IMR-90 (cell line): ENCODE measurements at regions not wholly inside any gene's neighbourhood (a gene's known extent, or its start where the extent isn't known, plus 50 kb on each side); places are given as distances from the start of the nearest gene placed in this dataset.
A peak's percentile ranks its signal among the peaks of the same experiment; 100 is the strongest.

Experiments
- ATAC-seq: fragments of 200-7000 bp; cut with Tn5 transposase; 2 replicates; pipeline ENCODE4 v1.9.1; 2020; ENCODE audit warnings: low read depth, mild to moderate bottlenecking, moderate library complexity
- BruUV-seq: library from RNA; stranded (reverse); fragments of 400-500 nt; replicated peaks from 2 replicates; lab custom pipeline; 2021; lab: Mats Ljungman, UMichigan
- CTCF ChIA-PET: fragments of 300-600 bp; formaldehyde crosslinking; extraction: SDS; loops from one replicate; lab custom pipeline; 2021; ENCODE audit warnings: antibody characterized with exemption; lab: Yijun Ruan, JAX
- POLR2A ChIA-PET: fragments of 300-600 bp; sonication (Branson Sonifier 250); formaldehyde crosslinking; loops from one replicate; lab custom pipeline; 2022; ENCODE audit warnings: antibody characterized with exemption; ENCODE audit not compliant: unreplicated experiment; lab: Charles Lee
- DNase-seq: peaks from one replicate; pipeline ENCODE4 v3.0.0; 2013
- H2AFZ ChIP-seq: replicated peaks from 2 replicates; pipeline ENCODE3; 2013; ENCODE audit warnings: low read length, mild to moderate bottlenecking; ENCODE audit not compliant: poor library complexity
- H2AK5ac ChIP-seq: 2 replicates; pipeline ENCODE4 v1.6.1; 2013; ENCODE audit warnings: low read depth, low read length, inconsistent platforms
- H2AK9ac ChIP-seq: replicated peaks from 2 replicates; pipeline ENCODE3; 2013; ENCODE audit warnings: mild to moderate bottlenecking, low read depth, low read length, moderate library complexity; ENCODE audit not compliant: poor library complexity
- H2BK120ac ChIP-seq: 2 replicates; pipeline ENCODE4 v1.6.1; 2013; ENCODE audit warnings: low read depth, low read length, inconsistent platforms
- H2BK15ac ChIP-seq: 3 replicates; pipeline ENCODE4 v1.6.1; 2013; ENCODE audit warnings: low read depth, low read length, inconsistent platforms
- H2BK20ac ChIP-seq: 2 replicates; pipeline ENCODE4 v1.6.1; 2013; ENCODE audit warnings: low read depth, mild to moderate bottlenecking, inconsistent platforms, low read length, moderate library complexity
- H2BK5ac ChIP-seq: 2 replicates; pipeline ENCODE4 v1.6.1; 2013; ENCODE audit warnings: mild to moderate bottlenecking, low read depth, low read length, inconsistent platforms; ENCODE audit not compliant: poor library complexity, severe bottlenecking
- H3K14ac ChIP-seq: replicated peaks from 2 replicates; pipeline ENCODE4 v1.6.1; 2013; ENCODE audit warnings: low read depth, low read length, inconsistent platforms
- H3K18ac ChIP-seq: 2 replicates; pipeline ENCODE4 v1.6.1; 2013; ENCODE audit warnings: low read depth, low read length, control low read depth
- H3K23ac ChIP-seq: 2 replicates; pipeline ENCODE4 v1.6.1; 2013; ENCODE audit warnings: low read depth, low read length, inconsistent platforms
- H3K27ac ChIP-seq: 2 replicates; pipeline ENCODE4 v1.5.1; 2013; ENCODE audit warnings: mild to moderate bottlenecking, control low read depth, low read length; ENCODE audit not compliant: insufficient read depth
- H3K27me3 ChIP-seq: 2 replicates; pipeline ENCODE4 v1.6.1; 2013; ENCODE audit warnings: low read length; ENCODE audit not compliant: control insufficient read depth, insufficient read depth
- H3K36me3 ChIP-seq: 2 replicates; pipeline ENCODE4 v1.6.1; 2013; ENCODE audit warnings: low read length, mixed read lengths; ENCODE audit not compliant: control insufficient read depth, insufficient read depth
- H3K4ac ChIP-seq: 2 replicates; pipeline ENCODE4 v1.6.1; 2013; ENCODE audit warnings: low read depth, low read length, inconsistent platforms
- H3K4me1 ChIP-seq: 2 replicates; pipeline ENCODE4 v1.6.1; 2013; ENCODE audit warnings: low read length, mixed read lengths; ENCODE audit not compliant: control insufficient read depth, insufficient read depth
- H3K4me2 ChIP-seq: 2 replicates; pipeline ENCODE4 v1.6.1; 2013; ENCODE audit warnings: low read depth, mild to moderate bottlenecking, control low read depth, low read length, moderate library complexity
- H3K4me3 ChIP-seq: 2 replicates; pipeline ENCODE4 v1.5.1; 2013; ENCODE audit warnings: low read depth, mild to moderate bottlenecking, control low read depth, low read length, moderate library complexity; ENCODE audit not compliant: insufficient read depth
- H3K56ac ChIP-seq: 2 replicates; pipeline ENCODE4 v1.6.1; 2013; ENCODE audit warnings: low read length, inconsistent platforms; ENCODE audit not compliant: insufficient read depth; ENCODE audit errors: extremely low read depth
- H3K79me1 ChIP-seq, 2 experiments: 2 replicates each; pipeline ENCODE4 v1.6.1; 2013; ENCODE audit warnings: low read length in 2 of 2, inconsistent platforms in 1 of 2, low read depth in 1 of 2
- H3K9ac ChIP-seq: 2 replicates; pipeline ENCODE4 v1.6.1; 2013; ENCODE audit warnings: low read depth, low read length, control low read depth
- H3K9me1 ChIP-seq: 2 replicates; pipeline ENCODE4 v1.6.1; 2013; ENCODE audit warnings: low read length, inconsistent platforms; ENCODE audit not compliant: insufficient read depth
- H3K9me3 ChIP-seq: 2 replicates; pipeline ENCODE4 v1.6.1; 2013; ENCODE audit warnings: low read length; ENCODE audit not compliant: control insufficient read depth, insufficient read depth
- H4K20me1 ChIP-seq: 2 replicates; pipeline ENCODE4 v1.6.1; 2013; ENCODE audit warnings: low read length, inconsistent platforms; ENCODE audit not compliant: insufficient read depth
- H4K5ac ChIP-seq: 2 replicates; pipeline ENCODE4 v1.6.1; 2013; ENCODE audit warnings: mild to moderate bottlenecking, low read depth, low read length, control low read depth
- H4K8ac ChIP-seq, 2 experiments: 2 replicates each; pipeline ENCODE4 v1.6.1; 2013; ENCODE audit warnings: low read depth in 2 of 2, low read length in 2 of 2, control low read depth in 1 of 2, inconsistent platforms in 1 of 2
- H4K91ac ChIP-seq: 2 replicates; pipeline ENCODE4 v1.6.1; 2013; ENCODE audit warnings: low read depth, low read length, inconsistent platforms; ENCODE audit not compliant: insufficient read depth
- CEBPB ChIP-seq: IDR thresholded peaks from 2 replicates; pipeline ENCODE4 v1.6.1; 2012; ENCODE audit warnings: low read depth, low read length, improper control_type of control experiment
- CHD1 ChIP-seq: IDR thresholded peaks from 2 replicates; pipeline ENCODE4 v1.6.1; 2012; ENCODE audit warnings: low read depth, low read length, improper control_type of control experiment
- ELK1 ChIP-seq: fragments of 150-350 bp; IDR thresholded peaks from 2 replicates; pipeline ENCODE4 v1.6.1; 2016; ENCODE audit warnings: low read depth, mild to moderate bottlenecking, low read length, moderate library complexity, borderline replicate concordance
- FOS ChIP-seq: fragments of 150-350 bp; IDR thresholded peaks from 2 replicates; pipeline ENCODE4 v1.6.1; 2016; ENCODE audit warnings: low read depth, low read length
- MAZ ChIP-seq: IDR thresholded peaks from 2 replicates; pipeline ENCODE4 v1.6.1; 2012; ENCODE audit warnings: low read depth, mild to moderate bottlenecking, low read length, improper control_type of control experiment, moderate library complexity, borderline replicate concordance
- MXI1 ChIP-seq: IDR thresholded peaks from 2 replicates; pipeline ENCODE4 v1.6.1; 2012; ENCODE audit warnings: low read depth, mild to moderate bottlenecking, low read length, moderate library complexity, borderline replicate concordance
- NFE2L2 ChIP-seq: fragments of 150-350 bp; IDR thresholded peaks from 2 replicates; pipeline ENCODE4 v1.6.1; 2016; ENCODE audit warnings: low read depth, mild to moderate bottlenecking, low read length
- POLR2A ChIP-seq: IDR thresholded peaks from 2 replicates; pipeline ENCODE4 v1.6.1; 2012; ENCODE audit warnings: mild to moderate bottlenecking, low read depth, low read length
- RAD21 ChIP-seq: IDR thresholded peaks from 2 replicates; pipeline ENCODE4 v1.6.1; 2012; ENCODE audit warnings: low read length, improper control_type of control experiment
- RCOR1 ChIP-seq: IDR thresholded peaks from 2 replicates; pipeline ENCODE4 v1.6.1; 2012; ENCODE audit warnings: mild to moderate bottlenecking, low read length, improper control_type of control experiment; ENCODE audit not compliant: insufficient replicate concordance
- RFX5 ChIP-seq: IDR thresholded peaks from 2 replicates; pipeline ENCODE4 v1.8.0; 2012; ENCODE audit warnings: low read depth, mild to moderate bottlenecking, low read length, moderate library complexity
- SMC3 ChIP-seq: fragments of 150-350 bp; IDR thresholded peaks from 2 replicates; pipeline ENCODE4 v1.6.1; 2016; ENCODE audit warnings: low read depth, mild to moderate bottlenecking, antibody characterized with exemption, low read length, moderate library complexity
- whole genome bisulfite sequencing, 2 experiments: methylation state at CpG; one replicate each; pipeline versions ENCODE4 v1.1.5 to v1.1.7; 2013; ENCODE audit warnings: missing lambda C conversion rate in 2 of 2; ENCODE audit not compliant: insufficient read length in 1 of 2; ENCODE audit errors: extremely low coverage in 2 of 2; 5-methylcytosine and 5-hydroxymethylcytosine counted together
- dilution Hi-C: fragments of 300-500 bp; cut with HindIII; formaldehyde crosslinking; loops from one replicate; pipeline ENCODE4 v1.14.3; 2018; ENCODE audit warnings: low sequenced_read_pairs; ENCODE audit not compliant: unreplicated experiment
- in situ Hi-C: fragments of 300-500 bp; cut with MboI; formaldehyde crosslinking; loops from 3 replicates; pipeline ENCODE4 v1.14.3; 2019; ENCODE audit warnings: low sequenced_read_pairs, inconsistent platforms, mixed read lengths
- intact Hi-C: fragments of 100-400 bp; cut with micrococcal nuclease; formaldehyde crosslinking; loops from 2 replicates; pipeline ENCODE4 v1.10.0; 2022
- TF ChIP-seq, protein P1 (sequence below): conservative IDR thresholded peaks from 2 replicates; pipeline ENCODE4 v1.5.1; 2012; ENCODE audit warnings: mild to moderate bottlenecking, low read depth, low read length, improper control_type of control experiment
- TF ChIP-seq, protein P2 (sequence below): fragments of 150-350 bp; IDR thresholded peaks from 2 replicates; pipeline ENCODE4 v1.6.1; 2017; ENCODE audit warnings: mild to moderate bottlenecking, antibody characterized with exemption, low read length, low read depth

DNA sequence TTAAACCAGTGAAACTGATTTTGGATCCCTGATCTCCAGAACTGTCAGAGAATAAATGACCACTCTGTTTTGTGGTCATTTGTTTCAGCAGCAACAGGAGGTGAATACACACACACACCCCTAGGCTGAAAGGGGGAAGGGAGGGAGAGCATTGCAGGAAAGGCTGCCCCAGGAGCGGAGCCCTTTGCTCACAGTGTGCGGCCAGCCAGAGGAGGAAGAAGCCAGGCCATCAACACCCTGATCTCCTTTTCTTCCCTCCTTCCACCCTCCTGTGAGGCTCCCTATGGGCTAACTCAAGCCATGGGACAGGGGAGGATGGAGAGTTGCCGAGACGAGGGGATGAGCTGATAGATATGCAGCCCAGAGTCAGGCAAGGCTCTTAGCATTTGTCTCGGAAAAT is 211.9 kb downstream of the TBX5 start:
- Histone ChIP-seq H4K20me1 (no peaks in the 10 kb centered on the region), H2AK9ac (no peak overlapping the region), H3K56ac (no peak overlapping the region), H3K9me3 (no peaks in the 10 kb centered on the region), H2AK5ac (no peak overlapping the region), H3K27ac (no peak overlapping the region), H2AFZ (peak overlapping the region; percentile 13), H3K23ac (no peak overlapping the region), H2BK5ac (no peak overlapping the region), H3K9me1 (no peaks in the 10 kb centered on the region), H2BK20ac (no peak overlapping the region), H4K5ac (no peak overlapping the region), H3K4me3 (no peak overlapping the region), H2BK120ac (no peak overlapping the region), H3K36me3 (no peaks in the 10 kb centered on the region), H3K14ac (no peak overlapping the region), H3K4ac (no peak overlapping the region), H3K4me1 (no peaks in the 10 kb centered on the region), H3K18ac (no peak overlapping the region), H4K8ac (no peak overlapping the region), H3K9ac (no peak overlapping the region), H3K27me3 (no peaks in the 10 kb centered on the region; the same call in 1 of the 2 replicates), H2BK15ac (no peak overlapping the region), H4K91ac (no peak overlapping the region), H3K79me1 (no peaks in the 10 kb centered on the region), H3K4me2 (no peak overlapping the region)
- ChIA-PET CTCF (no interaction called here), POLR2A (no interaction called here)
- in situ Hi-C loops, result no loop called here
- BruUV-seq, result no TSS peak
- TF ChIP-seq, protein P1, sequence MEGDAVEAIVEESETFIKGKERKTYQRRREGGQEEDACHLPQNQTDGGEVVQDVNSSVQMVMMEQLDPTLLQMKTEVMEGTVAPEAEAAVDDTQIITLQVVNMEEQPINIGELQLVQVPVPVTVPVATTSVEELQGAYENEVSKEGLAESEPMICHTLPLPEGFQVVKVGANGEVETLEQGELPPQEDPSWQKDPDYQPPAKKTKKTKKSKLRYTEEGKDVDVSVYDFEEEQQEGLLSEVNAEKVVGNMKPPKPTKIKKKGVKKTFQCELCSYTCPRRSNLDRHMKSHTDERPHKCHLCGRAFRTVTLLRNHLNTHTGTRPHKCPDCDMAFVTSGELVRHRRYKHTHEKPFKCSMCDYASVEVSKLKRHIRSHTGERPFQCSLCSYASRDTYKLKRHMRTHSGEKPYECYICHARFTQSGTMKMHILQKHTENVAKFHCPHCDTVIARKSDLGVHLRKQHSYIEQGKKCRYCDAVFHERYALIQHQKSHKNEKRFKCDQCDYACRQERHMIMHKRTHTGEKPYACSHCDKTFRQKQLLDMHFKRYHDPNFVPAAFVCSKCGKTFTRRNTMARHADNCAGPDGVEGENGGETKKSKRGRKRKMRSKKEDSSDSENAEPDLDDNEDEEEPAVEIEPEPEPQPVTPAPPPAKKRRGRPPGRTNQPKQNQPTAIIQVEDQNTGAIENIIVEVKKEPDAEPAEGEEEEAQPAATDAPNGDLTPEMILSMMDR, result no peak
- no peak for TF ChIP-seq RFX5
- TF ChIP-seq POLR2A, result no peak
- no peak for TF ChIP-seq CHD1
- TF ChIP-seq RCOR1, result no peak
- TF ChIP-seq SMC3, result no peak
- TF ChIP-seq RAD21, result no peak
- no peak for TF ChIP-seq FOS
- no peak for TF ChIP-seq MAZ
- TF ChIP-seq, protein P2, sequence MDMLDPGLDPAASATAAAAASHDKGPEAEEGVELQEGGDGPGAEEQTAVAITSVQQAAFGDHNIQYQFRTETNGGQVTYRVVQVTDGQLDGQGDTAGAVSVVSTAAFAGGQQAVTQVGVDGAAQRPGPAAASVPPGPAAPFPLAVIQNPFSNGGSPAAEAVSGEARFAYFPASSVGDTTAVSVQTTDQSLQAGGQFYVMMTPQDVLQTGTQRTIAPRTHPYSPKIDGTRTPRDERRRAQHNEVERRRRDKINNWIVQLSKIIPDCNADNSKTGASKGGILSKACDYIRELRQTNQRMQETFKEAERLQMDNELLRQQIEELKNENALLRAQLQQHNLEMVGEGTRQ, result no peak
- TF ChIP-seq MXI1, result no peak
- no peak for TF ChIP-seq ELK1
- no peak for TF ChIP-seq NFE2L2
- no peak for TF ChIP-seq CEBPB
- ATAC-seq (no peak), DNase-seq (no peak)
- dilution Hi-C loops, result no loop called here
- WGBS, 2 experiments, result no CpG with 5 or more reads among the region's 5 CpGs
- intact Hi-C loops, result no loop called here
